ENCODE measurements at regions not wholly inside any gene's neighbourhood (a gene's known extent, or its start where the extent isn't known, plus 50 kb on each side); places are given as distances from the start of the nearest gene placed in this dataset.
A peak's percentile ranks its signal among the peaks of the same experiment; 100 is the strongest.
"Not testable (repeated sequence)": the region's sequence is repeated elsewhere in the genome, so short reads cannot be mapped to it uniquely, and the experiment has no call there.

GRCh38 chr2:47964277-47964676 is 58.0 kb upstream of the FBXO11 start:
- Mint-ChIP-seq H3K36me3 (ENCODE audit: low read depth) (peaks cover 2% of the 10 kb centered on the region), H3K4me3 (no peak overlapping the region), H3K4me1 (no peaks in the 10 kb centered on the region), H3K27me3 (peaks cover 18% of the 10 kb centered on the region), H3K27ac (no peak overlapping the region)
- ATAC-seq: no peak
- no peaks in the 10 kb centered on the region for H3K9me3 ChIP-seq (ENCODE audit: control insufficient read depth, low read length, poor library complexity, severe bottlenecking)
- DNase-seq: no peak

- H3K27me3 Mint-ChIP-seq: peaks cover 21% of the 10 kb centered on the region
- no peak overlapping the region for H3K4me3 Mint-ChIP-seq
- H3K9me3 ChIP-seq (ENCODE audit: control insufficient read depth, low read length, poor library complexity, severe bottlenecking): no peaks in the 10 kb centered on the region
- ATAC-seq: peak; percentile 72
- DNase-seq: no peak
- no peak overlapping the region for H3K27ac Mint-ChIP-seq
- no peaks in the 10 kb centered on the region for H3K4me1 Mint-ChIP-seq
- H3K36me3 Mint-ChIP-seq (ENCODE audit: low read depth): peaks cover 2% of the 10 kb centered on the region
These were observed 58.6 kb upstream of the FBXO11 start for GRCh38 chr2:47964722-47965434.

- not testable (repeated sequence) for DNase-seq; H3K9me3 ChIP-seq (ENCODE audit: control insufficient read depth, low read length, poor library complexity, severe bottlenecking)
These were observed 70.4 kb upstream of the FBXO11 start for GRCh38 chr2:47976728-47977127.

GRCh38 chr2:47984041-47984440 is 77.7 kb upstream of the FBXO11 start:
- ATAC-seq: no peak
- no peak overlapping the region for H3K27ac Mint-ChIP-seq

More at GRCh38 chr2:47976728-47977127, 70.4 kb upstream of the FBXO11 start:
- ATAC-seq; H3K27me3 Mint-ChIP-seq; H3K36me3 Mint-ChIP-seq (ENCODE audit: low read depth); H3K27ac Mint-ChIP-seq; H3K4me3 Mint-ChIP-seq; H3K4me1 Mint-ChIP-seq: not testable (repeated sequence)

GRCh38 chr2:47990503-47990902 is 84.2 kb upstream of the FBXO11 start:
- Mint-ChIP-seq H3K4me3 (no peak overlapping the region), H3K27ac (no peak overlapping the region), H3K4me1 (no peaks in the 10 kb centered on the region), H3K27me3 (peaks cover 12% of the 10 kb centered on the region), H3K36me3 (ENCODE audit: low read depth) (peaks cover 2% of the 10 kb centered on the region)
- no peaks in the 10 kb centered on the region for H3K9me3 ChIP-seq (ENCODE audit: control insufficient read depth, low read length, poor library complexity, severe bottlenecking)
- no peak for ATAC-seq
- no peak for DNase-seq

More at GRCh38 chr2:47984041-47984440, 77.7 kb upstream of the FBXO11 start:
- no peaks in the 10 kb centered on the region for H3K9me3 ChIP-seq (ENCODE audit: control insufficient read depth, low read length, poor library complexity, severe bottlenecking)
- no peak for DNase-seq
- peaks cover 3% of the 10 kb centered on the region for H3K4me1 Mint-ChIP-seq
- no peaks in the 10 kb centered on the region for H3K27me3 Mint-ChIP-seq
- no peak overlapping the region for H3K4me3 Mint-ChIP-seq
- H3K36me3 Mint-ChIP-seq (ENCODE audit: low read depth): peaks cover 2% of the 10 kb centered on the region

- Mint-ChIP-seq H3K27me3 (peaks cover 12% of the 10 kb centered on the region), H3K4me1 (no peaks in the 10 kb centered on the region), H3K36me3 (ENCODE audit: low read depth) (no peaks in the 10 kb centered on the region), H3K27ac (no peak overlapping the region), H3K4me3 (no peak overlapping the region)
- H3K9me3 ChIP-seq (ENCODE audit: control insufficient read depth, low read length, poor library complexity, severe bottlenecking): no peaks in the 10 kb centered on the region
- ATAC-seq (no peak), DNase-seq (no peak)
These were observed 86.4 kb upstream of the FBXO11 start for GRCh38 chr2:47992671-47993070.

- Mint-ChIP-seq H3K36me3 (ENCODE audit: low read depth) (peaks cover 2% of the 10 kb centered on the region), H3K27me3 (no peaks in the 10 kb centered on the region), H3K4me3 (no peak overlapping the region), H3K4me1 (peaks cover 4% of the 10 kb centered on the region), H3K27ac (no peak overlapping the region)
- no peaks in the 10 kb centered on the region for H3K9me3 ChIP-seq (ENCODE audit: control insufficient read depth, low read length, poor library complexity, severe bottlenecking)
- DNase-seq (no peak), ATAC-seq (no peak)
These were observed 90.5 kb upstream of the FBXO11 start for GRCh38 chr2:47996808-47997207.

GRCh38 chr2:47999512-47999911 is 93.2 kb upstream of the FBXO11 start:
- Mint-ChIP-seq H3K36me3 (ENCODE audit: low read depth) (peaks cover 2% of the 10 kb centered on the region), H3K27me3 (no peaks in the 10 kb centered on the region), H3K4me3 (no peak overlapping the region), H3K27ac (no peak overlapping the region), H3K4me1 (peaks cover 4% of the 10 kb centered on the region)
- no peaks in the 10 kb centered on the region for H3K9me3 ChIP-seq (ENCODE audit: control insufficient read depth, low read length, poor library complexity, severe bottlenecking)
- no peak for ATAC-seq
- no peak for DNase-seq

GRCh38 chr2:48001498-48001897 is 95.2 kb upstream of the FBXO11 start:
- H3K9me3 ChIP-seq (ENCODE audit: control insufficient read depth, low read length, poor library complexity, severe bottlenecking): no peaks in the 10 kb centered on the region
- H3K36me3 Mint-ChIP-seq (ENCODE audit: low read depth): peaks cover 2% of the 10 kb centered on the region
- DNase-seq: no peak
- no peak for ATAC-seq
- no peak overlapping the region for H3K4me3 Mint-ChIP-seq
- no peaks in the 10 kb centered on the region for H3K27me3 Mint-ChIP-seq
- H3K4me1 Mint-ChIP-seq: peaks cover 4% of the 10 kb centered on the region
- no peak overlapping the region for H3K27ac Mint-ChIP-seq

GRCh38 chr2:48006094-48006493 is 99.8 kb upstream of the FBXO11 start:
- Mint-ChIP-seq H3K36me3 (ENCODE audit: low read depth) (peaks cover 2% of the 10 kb centered on the region), H3K4me3 (no peak overlapping the region), H3K27me3 (no peaks in the 10 kb centered on the region), H3K27ac (no peak overlapping the region), H3K4me1 (peaks cover 4% of the 10 kb centered on the region)
- DNase-seq: no peak
- ATAC-seq: no peak
- H3K9me3 ChIP-seq (ENCODE audit: control insufficient read depth, low read length, poor library complexity, severe bottlenecking): no peaks in the 10 kb centered on the region

GRCh38 chr2:48007699-48008268 is 101.5 kb upstream of the FBXO11 start:
- Mint-ChIP-seq H3K4me3 (no peak overlapping the region), H3K27ac (no peak overlapping the region), H3K36me3 (ENCODE audit: low read depth) (no peaks in the 10 kb centered on the region), H3K4me1 (no peaks in the 10 kb centered on the region), H3K27me3 (no peaks in the 10 kb centered on the region)
- ATAC-seq: no peak
- H3K9me3 ChIP-seq (ENCODE audit: control insufficient read depth, low read length, poor library complexity, severe bottlenecking): no peaks in the 10 kb centered on the region
- no peak for DNase-seq

- Mint-ChIP-seq H3K36me3 (ENCODE audit: low read depth) (no peaks in the 10 kb centered on the region), H3K4me3 (no peak overlapping the region), H3K27me3 (no peaks in the 10 kb centered on the region), H3K27ac (no peak overlapping the region), H3K4me1 (no peaks in the 10 kb centered on the region)
- ATAC-seq (no peak), DNase-seq (no peak)
- no peaks in the 10 kb centered on the region for H3K9me3 ChIP-seq (ENCODE audit: control insufficient read depth, low read length, poor library complexity, severe bottlenecking)
These were observed 103.0 kb upstream of the FBXO11 start for GRCh38 chr2:48009256-48009655.

- H3K27me3 Mint-ChIP-seq: peaks cover 9% of the 10 kb centered on the region
- no peak overlapping the region for H3K4me3 Mint-ChIP-seq
- H3K9me3 ChIP-seq (ENCODE audit: control insufficient read depth, low read length, poor library complexity, severe bottlenecking): no peaks in the 10 kb centered on the region
- H3K4me1 Mint-ChIP-seq: no peaks in the 10 kb centered on the region
- DNase-seq (no peak), ATAC-seq (no peak)
- H3K27ac Mint-ChIP-seq: no peak overlapping the region
- peaks cover 3% of the 10 kb centered on the region for H3K36me3 Mint-ChIP-seq (ENCODE audit: low read depth)
These were observed 109.1 kb upstream of the FBXO11 start for GRCh38 chr2:48015421-48015820.
